Muscle of back (tissue), 3 donors: ENCODE measurements at regions not wholly inside any gene's neighbourhood (a gene's known extent, or its start where the extent isn't known, plus 50 kb on each side); places are given as distances from the start of the nearest gene placed in this dataset.
"Not testable (repeated sequence)": the region's sequence is repeated elsewhere in the genome, so short reads cannot be mapped to it uniquely, and the experiment has no call there.

Experiments
- DNase-seq, 3 donors: peaks; one replicate each; pipeline versions ENCODE4 v3.0.0 to v3.0.0-alpha.2; 2013

DNA sequence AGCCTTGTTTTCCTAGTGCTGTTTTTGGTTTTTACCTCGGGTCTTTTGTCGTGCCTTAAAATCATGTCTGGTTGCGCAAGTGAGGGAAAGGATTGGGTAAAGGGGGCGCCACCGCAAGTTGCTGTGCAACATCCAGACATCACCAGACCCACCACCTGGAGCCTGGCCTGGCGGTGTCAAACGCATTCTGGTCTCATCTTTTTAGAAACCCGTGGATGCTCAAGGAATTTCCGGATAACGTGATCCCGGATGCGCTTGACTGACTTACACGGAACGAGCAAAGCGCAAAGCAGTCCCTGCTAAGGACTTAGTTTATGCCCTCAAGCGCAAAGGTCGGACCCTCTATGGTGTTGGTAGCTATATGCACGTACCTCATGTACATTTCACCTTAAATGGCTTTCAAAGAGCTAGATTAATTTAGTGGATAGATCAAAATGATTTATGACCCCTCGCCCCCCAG lies 105.2 kb downstream of the OR2B2 start:
- peak; percentile 47 to 86 (median 55) for DNase-seq

DNA sequence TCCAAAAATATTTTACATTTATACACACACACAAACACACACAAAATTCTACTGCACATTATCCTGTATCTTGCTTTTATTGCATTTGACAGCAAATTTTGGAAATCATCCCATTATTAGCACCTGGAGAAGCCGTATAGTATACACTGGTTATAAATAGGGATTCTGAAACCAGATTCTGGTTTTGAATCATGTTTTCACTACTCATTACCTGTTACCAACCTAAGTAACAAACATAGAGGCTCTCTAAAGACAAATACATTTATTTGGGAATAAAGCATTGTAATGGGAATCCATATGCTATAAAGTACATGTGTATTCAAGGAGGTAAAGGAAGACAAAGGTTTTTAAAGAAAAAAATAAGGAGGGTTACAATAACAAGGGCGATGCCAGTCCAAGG lies 106.8 kb downstream of the OR2B2 start:
- DNase-seq = no peak

DNA sequence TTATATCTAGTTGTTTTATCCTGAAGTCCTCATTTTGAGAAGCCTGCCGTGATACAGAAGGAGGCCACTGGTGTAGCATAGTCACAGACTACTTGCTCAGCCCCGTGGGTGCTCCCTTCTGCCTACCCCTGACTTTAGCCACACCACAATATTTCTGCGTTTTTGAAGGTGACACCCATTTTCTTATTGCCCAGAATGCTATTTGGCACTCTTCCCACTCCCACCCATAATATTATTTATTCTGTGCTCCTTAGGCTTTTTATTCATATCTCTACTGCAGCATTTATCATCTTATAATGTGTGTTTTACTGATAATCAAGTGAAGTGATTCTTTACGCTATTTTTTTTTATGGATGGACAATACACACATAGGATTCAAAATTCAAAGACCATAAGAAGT lies 107.3 kb downstream of the OR2B2 start:
- DNase-seq = no peak

DNA sequence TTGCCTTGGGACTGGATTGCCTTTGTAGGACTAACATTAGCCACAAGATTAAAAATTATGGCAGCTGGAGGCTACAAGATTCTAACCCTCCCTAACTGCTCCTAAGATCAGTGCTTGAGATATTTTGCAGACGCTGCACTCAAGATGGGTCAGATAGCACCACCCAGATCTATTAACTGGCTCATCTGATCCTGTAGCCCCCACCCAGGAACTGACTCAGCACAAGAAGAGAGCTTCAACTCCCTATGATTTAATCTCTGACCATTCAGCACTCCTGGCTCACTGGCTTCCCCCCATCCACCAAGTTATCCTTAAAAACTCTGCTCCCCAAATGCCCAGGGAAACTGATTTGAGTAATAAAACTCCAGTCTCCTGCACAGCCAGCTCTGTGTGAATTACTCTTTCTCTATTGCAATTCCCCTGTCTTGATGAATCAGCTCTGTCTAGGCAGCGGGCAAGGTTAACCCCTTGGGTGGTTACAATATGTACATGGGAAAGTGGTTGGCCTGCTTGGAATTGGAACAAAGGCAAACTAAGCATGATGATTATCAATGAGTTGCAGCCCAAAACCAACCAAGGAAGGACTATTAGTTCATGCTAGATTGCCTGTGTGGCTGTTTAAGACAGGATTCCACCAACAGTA lies 111.3 kb downstream of the OR2B2 start:
- no peak for DNase-seq

DNA sequence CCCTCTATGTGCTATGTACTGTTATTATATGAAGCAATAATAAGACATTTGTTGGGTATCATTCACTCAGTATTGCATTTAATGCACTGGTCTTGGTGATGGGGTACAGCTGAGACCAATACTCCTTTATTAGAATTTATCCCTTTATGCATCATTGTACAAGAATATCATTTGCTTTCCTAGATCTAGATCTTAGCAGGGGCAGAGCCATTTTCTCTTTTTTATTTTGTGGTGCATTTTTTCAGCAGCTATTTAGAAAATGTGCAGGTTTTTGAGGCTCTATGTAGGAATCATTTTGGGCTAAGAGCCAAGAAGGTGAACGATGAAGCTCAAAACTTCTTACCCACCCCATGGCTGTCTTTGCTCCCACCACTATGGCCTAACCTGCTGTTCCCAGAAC lies 114.2 kb downstream of the OR2B2 start:
- DNase-seq = no peak

DNA sequence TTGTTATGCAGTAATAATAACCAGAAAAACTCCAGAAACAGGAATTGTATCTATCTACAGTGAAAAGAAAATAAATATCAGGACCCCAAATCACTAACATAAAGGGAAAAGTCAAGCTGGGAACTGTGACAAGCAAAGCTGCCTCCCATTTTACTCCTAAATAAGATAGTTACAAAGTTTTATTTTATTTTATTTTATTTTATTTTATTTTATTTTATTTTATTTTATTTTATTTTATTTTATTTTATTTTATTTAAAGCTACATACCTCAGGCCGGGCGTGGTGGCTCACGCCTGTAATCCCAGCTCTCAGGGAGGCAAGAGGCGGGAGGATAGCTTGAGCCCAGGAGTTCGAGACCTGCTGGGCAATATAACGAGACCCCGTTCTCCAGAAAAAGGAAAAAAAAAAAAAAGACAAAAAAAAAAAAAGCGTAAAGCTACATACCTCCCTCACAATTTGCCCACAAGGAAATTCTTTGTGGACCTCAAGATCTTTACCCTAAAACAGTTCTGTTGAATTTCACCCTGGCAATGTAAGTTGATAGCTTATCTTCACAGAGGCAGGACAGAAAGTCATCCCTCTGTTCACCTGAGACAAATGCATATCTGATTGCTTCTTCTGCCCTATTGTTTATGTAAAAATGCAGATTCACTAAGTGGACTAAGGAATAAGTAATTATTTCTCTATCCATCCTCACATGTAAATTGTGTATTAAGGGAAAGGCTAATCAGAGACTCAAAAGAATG lies 115.3 kb downstream of the OR2B2 start:
- not testable (repeated sequence) for DNase-seq

DNA sequence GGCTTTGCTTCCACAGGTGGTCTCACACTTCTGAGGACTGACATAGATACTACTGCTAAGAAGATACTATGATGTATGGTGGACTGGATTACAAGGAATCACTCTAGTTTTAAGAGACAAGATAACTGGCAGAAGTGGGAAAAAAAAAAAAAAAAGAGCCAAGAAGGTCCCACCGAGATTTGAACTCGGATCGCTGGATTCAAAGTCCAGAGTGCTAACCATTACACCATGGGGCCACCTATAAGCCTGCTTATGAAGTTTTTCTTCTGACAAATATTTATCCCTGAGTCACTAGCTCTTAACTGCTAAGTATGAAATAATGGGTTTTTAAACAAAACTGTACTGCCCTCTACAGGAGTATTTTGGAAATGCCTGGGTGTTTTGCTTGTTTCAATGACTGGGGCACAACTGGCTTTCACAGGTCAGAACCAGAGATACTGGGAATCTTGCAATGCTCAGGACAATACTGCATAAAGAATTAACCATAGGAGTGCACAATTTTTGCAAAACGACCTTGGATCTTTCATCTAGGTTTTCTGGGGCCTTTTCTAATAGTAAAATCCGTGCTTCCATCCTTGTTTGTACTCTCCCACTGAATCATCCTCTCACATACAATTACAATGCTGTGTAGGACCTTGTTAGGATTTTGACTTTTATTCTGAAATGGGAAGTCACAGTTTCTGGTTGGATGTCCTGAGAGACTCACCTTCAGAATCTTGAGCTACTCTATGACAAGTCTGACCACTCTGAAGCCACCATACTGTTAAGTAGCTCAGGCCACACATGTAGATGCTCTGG lies 116.3 kb downstream of the OR2B2 start:
- peak; percentile 89 to 93 (median 90) for DNase-seq

DNA sequence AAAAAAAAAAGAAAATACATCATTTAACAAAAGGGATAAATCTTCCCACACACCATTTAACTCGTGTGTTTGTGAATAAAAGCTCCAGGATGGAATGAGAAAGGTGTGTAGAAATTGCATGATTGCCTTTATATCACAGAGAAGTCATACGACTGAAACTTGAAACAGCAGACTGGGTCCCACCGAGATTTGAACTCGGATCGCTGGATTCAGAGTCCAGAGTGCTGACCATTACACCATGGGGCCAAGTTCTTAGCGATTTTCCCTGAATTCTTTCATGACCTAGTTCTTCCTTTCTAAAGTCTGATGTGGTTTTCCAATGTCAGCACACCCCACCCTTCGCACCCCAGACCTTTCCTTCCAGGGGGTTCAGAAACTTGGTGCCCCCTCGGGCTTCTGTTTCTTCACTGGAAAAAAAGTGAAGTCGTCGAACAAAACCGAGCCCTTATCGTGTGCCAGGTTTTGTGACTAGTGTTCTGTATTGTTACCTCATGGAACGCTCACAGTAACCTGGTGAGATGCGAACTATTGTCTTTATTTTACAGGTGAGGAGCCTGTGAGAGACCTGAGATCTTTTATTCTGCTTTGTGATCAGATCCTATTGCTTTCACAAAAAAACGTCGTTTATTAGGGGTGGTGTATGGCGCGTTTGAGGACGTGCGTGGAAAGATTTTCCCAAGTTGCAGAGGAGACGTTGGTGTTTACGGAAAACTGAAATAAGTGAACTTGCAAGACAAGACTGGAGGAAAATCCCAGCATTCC lies 120.8 kb downstream of the OR2B2 start:
- DNase-seq = peak; percentile 80 to 90 (median 81)

DNA sequence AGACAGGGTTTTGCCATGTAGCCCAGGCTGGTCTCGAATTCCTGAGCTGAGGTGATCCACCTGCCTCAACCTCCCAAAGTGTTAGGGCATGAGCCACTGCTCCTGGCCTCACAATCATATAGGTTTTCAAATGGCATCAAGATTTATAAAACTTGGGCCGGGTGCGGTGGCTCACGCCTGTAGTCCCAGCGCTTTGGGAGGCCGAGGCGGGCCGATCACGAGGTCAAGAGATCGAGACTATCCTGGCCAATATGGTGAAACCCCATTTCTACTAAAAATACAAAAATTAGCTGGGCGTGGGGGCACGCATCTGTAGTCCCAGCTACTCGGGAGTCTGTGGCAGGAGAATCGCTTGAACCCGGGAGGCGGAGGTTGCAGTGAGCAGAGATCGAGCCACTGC lies 123.8 kb downstream of the OR2B2 start:
- not testable (repeated sequence) for DNase-seq

DNA sequence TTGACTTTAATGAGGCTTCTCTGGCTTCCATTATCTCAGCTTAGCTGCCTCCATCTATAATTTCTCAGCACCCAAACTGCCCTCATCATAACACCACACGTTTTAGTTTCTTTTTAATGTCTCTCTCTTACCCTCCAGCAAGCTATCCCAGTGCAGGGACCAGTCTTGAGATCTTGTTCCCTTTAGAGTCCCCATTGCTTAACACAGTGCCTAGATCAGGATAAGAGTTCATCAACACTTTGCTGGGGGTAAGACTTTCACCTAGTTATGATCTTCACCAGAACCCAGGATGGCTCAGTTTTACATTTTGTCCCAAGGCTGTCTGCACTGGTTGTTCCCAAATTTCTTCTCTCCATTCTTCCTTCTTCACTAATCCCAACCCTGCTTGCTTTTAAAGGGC lies 126.1 kb downstream of the OR2B2 start:
- DNase-seq = no peak

DNA sequence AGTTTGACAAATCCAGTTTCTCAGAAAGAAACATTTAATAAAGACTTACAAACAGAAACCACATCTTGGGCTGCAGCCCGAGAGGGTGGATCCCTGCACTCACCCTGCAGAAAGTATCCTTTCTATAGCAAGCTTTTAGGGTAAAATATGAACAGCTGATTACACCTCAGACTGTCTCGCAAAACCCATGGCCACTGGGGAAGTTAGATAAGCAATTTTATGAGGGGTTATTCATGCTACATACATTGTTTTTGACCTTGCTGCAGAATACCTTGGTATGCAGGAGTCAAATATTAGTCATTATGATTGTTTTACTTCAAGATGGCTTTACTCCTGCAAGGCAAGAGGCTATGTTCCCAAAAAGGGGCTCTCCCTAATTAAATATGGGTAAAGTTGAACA lies 126.9 kb downstream of the OR2B2 start:
- DNase-seq = no peak

DNA sequence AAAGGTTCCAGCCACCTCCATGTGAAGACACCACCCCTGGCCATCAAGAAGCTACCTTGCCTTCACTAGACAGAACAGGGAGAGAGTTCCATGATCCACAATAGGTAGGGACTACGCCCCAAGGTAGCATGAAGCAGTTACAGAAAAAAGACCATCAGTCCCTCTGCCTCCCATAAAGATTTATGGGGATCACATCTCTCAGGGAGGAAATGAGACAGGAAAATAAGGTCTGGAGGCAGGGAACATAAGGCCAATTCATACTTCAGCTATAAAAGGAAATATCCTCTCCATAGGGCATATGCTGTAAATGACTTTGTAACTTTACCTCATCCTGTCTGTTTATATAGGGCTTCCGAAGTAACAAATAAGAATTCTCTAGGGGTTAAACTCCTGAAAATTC lies 129.4 kb downstream of the OR2B2 start:
- DNase-seq = no peak

DNA sequence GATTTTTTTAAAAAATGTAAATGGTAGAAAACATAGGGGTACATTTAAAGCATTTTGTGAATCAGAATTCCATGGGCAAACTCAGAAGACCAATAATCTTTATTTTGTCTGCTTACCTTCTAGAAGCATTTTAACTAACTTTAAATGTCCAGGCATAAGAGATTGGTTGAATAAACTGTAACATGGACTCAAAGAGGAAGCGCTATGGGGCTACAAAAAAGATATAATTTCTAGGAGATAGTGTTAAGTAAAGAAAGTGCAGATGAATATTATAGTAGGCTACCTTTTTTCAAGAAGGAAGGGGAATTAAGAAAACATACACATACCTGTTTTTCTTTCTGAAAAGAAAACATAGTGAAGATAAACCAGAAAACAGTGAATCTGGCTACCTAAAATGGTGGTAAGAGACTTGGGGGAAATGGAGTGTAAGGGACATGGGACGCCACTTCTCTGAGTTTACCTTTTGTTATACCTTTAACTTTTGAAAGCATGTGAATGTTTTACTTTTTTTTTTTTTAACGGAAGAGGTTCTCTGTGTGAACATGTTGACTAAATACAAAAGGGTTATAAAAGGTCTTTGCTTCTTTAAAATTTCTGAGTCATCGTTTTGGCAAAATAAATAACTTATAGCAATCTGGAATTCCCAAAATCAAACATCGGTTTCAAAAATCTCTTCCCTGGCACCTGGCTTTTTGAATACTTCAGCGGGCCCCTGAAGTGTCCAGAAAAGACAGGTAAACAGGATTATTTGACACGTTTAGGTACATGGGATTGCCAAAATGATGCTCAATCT lies 133.4 kb downstream of the OR2B2 start:
- DNase-seq = no peak

DNA sequence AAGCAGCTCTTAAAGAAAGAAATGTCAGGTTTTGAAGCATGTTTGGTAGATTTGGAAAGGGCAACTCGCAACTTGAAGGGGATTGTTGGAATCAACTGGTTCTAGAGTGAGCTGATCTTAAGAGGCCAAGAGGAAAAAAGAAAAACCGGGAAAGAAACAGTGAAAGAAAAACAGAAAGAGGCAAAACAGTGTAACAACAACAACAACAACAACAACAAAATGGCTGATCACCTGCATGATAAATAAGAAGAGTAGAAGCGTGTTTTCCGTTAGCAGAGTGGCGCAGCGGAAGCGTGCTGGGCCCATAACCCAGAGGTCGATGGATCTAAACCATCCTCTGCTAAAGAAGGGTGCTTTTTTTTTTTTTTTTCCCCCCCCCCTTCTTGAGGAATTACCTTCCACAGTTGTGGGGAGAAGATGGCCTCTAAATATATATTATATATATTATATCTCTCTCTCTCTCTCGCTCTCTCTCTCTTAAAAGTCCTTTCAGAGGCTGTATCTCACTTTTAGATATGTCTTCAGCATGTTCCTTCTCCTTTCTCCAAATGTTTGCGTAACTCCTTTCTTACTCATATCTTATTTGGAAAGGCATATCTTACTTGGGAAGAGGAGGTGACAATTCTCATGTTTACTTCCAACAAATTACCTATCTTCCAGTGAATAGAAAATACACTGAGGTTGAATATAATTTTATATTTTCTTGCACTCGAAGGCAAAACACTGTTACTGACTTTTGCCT lies 134.4 kb downstream of the OR2B2 start:
- no peak for DNase-seq

DNA sequence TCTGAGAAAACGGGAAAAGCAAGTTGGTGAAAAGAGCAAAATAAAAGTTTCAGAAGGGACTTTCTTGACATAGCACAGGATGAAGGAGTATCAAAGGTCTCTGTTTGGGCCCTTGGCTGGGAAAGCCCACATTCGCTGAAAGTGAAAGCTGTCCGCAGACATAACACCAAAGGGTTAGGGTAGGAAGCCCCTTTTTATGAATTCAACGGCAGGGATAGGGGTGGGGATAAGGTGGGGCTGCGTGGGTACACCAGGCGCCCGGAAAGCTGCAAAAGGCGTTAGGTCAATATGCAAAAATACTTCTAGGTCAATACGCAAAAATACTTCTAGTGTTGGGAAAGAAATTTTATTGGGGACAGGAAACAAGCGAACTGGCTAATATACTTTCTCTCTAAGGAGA lies 135.1 kb downstream of the OR2B2 start:
- no peak for DNase-seq

DNA sequence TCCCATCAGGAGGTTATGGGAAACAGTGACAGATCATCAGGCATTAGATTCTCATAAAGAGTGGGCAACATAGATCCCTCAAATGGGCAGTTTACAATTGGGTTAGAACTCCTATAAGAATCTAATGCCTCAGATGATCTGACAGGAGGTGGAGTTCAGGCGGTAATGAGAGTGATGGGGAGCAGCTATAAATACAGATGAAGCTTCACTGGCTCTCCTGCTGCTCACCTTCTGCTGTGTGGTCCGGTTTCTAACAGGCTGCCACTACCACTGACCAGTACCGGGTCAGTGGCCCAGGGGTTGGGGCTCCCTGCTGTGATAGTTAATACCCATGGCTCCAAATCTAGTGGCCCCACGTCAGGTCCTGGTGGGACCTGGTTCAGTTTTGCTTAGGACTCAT lies 135.7 kb downstream of the OR2B2 start:
- no peak for DNase-seq

DNA sequence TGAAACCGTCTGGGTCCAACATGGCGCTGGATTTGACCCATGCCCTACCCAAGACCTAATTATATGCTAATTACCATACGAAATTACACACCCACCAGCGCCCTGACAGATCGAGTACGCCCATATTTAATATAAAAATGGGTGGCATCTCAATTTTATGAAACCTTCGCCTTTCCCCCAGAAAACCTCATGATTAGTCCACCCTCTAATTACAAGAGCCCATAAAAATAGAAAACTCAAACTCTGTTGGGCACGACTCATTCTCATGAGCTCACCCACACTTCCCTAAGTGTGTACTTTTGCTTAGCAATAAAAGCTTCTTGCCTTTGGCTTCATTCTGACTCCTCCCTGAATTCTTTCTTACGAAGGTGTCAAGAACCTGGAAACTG lies 136.4 kb downstream of the OR2B2 start:
- no peak for DNase-seq

DNA sequence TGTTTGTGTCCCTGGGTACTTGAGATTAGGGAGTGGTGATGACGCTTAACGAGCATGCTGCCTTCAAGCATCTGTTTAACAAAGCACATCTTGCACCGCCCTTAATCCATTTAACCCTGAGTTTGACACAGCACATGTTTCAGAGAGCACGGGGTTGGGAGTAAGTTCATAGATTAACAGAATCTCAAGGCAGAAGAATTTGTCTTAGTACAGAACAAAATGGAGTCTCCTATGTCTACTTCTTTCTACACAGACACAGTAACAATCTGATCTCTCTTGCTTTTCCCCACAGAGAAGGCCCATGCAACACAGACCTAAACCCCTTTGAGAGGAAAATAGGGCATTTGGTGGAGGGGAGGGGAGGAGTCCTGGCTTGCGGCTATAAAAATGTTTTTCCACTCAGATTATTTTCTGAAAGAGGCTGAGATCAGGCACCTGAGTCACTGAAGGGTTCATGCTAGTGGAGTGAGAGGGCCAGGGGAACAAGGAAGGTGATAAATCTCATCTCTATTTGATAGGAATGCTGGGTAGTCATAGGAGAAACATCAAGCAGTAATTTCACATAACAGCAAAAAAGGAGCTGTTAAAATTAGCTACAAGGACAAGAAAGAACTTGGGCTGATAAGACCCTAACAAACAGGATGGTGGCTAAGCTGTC lies 136.9 kb downstream of the OR2B2 start:
- DNase-seq = not testable (repeated sequence)

DNA sequence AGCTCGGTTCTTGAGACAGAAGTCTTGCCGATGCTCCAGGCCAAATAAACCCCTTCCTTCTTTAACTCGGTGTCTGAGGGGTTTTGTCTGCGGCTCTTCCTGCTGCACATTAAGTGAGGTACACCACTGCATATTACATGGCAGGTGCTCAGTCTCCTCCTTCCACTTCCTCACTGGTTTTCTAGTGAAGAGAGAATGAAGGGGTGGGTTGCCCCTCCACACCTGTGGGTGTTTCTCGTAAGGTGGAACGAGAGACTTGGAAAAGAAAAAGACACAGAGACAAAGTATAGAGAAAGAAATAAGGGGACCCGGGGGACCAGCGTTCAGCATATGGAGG lies 138.0 kb downstream of the OR2B2 start:
- DNase-seq = not testable (repeated sequence)
